ENCODE measurements at regions not wholly inside any gene's neighbourhood (a gene's known extent, or its start where the extent isn't known, plus 50 kb on each side); places are given as distances from the start of the nearest gene placed in this dataset.

- DNase-seq, result no peak
These were observed 127.7 kb upstream of the PRLR start for GRCh38 chr5:35357973-35358372.

- DNase-seq, result no peak
These were observed 126.4 kb upstream of the PRLR start for GRCh38 chr5:35356725-35357124.

- DNase-seq, result no peak
These were observed 124.5 kb upstream of the PRLR start for GRCh38 chr5:35354751-35355150.

GRCh38 chr5:35345222-35345621 is 114.9 kb upstream of the PRLR start:
- no peak for DNase-seq

GRCh38 chr5:35342664-35343063 is 112.4 kb upstream of the PRLR start:
- DNase-seq, result no peak

GRCh38 chr5:35341189-35341588 is 110.9 kb upstream of the PRLR start:
- DNase-seq, result no peak

GRCh38 chr5:35339616-35340100 is 109.4 kb upstream of the PRLR start:
- no peak for DNase-seq

GRCh38 chr5:35339006-35339405 is 108.7 kb upstream of the PRLR start:
- DNase-seq, result no peak

- no peak for DNase-seq
These were observed 107.8 kb upstream of the PRLR start for GRCh38 chr5:35338157-35338453.

GRCh38 chr5:35337340-35338156 is 107.3 kb upstream of the PRLR start:
- DNase-seq, result no peak

GRCh38 chr5:35336230-35336629 is 105.9 kb upstream of the PRLR start:
- DNase-seq, result no peak

- no peak for DNase-seq
These were observed 105.5 kb upstream of the PRLR start for GRCh38 chr5:35335752-35336151.

GRCh38 chr5:35333366-35333765 is 103.1 kb upstream of the PRLR start:
- DNase-seq, result no peak

GRCh38 chr5:35331956-35332950 is 102.0 kb upstream of the PRLR start:
- no peak for DNase-seq

- DNase-seq, result no peak
These were observed 95.5 kb upstream of the PRLR start for GRCh38 chr5:35325836-35326235.

GRCh38 chr5:35324679-35325078 is 94.4 kb upstream of the PRLR start:
- DNase-seq, result no peak

GRCh38 chr5:35324201-35324600 is 93.9 kb upstream of the PRLR start:
- DNase-seq, result no peak

GRCh38 chr5:35320029-35320428 is 89.7 kb upstream of the PRLR start:
- no peak for DNase-seq

- peak; percentile 21 for DNase-seq
These were observed 89.2 kb upstream of the PRLR start for GRCh38 chr5:35319333-35320002.

- no peak for DNase-seq
These were observed 87.3 kb upstream of the PRLR start for GRCh38 chr5:35317586-35317985.

- DNase-seq, result no peak
These were observed 86.5 kb upstream of the PRLR start for GRCh38 chr5:35316611-35317274.

GRCh38 chr5:35313291-35313690 is 83.0 kb upstream of the PRLR start:
- no peak for DNase-seq

- DNase-seq, result no peak
These were observed 82.0 kb upstream of the PRLR start for GRCh38 chr5:35312267-35312666.
